ENCODE measurements at regions not wholly inside any gene's neighbourhood (a gene's known extent, or its start where the extent isn't known, plus 50 kb on each side); places are given as distances from the start of the nearest gene placed in this dataset.

- 78% methylated on average over 1 of the region's 1 CpG for WGBS (ENCODE audit: insufficient coverage)
- Histone ChIP-seq H3K4me2 (replicated peaks; ENCODE audit: extremely low read depth, low read length, poor library complexity, severe bottlenecking) (no peak overlapping the region), H3K4me3 (replicated peaks in 1 of 3; ENCODE audit: low read depth in 2 of 3, low read length in 3 of 3) (no peak overlapping the region), H3K27me3 (ENCODE audit: control insufficient read depth in 2 of 2, insufficient read depth in 2 of 2, low read length in 2 of 2) (no peaks in the 10 kb centered on the region), H4K20me1 (ENCODE audit: insufficient read depth, low read length) (no peaks in the 10 kb centered on the region), H3K9ac (ENCODE audit: insufficient read depth, low read length, poor library complexity, severe bottlenecking) (no peak overlapping the region), H3K27ac (ENCODE audit: low read depth in 1 of 2, low read length in 2 of 2) (no peak overlapping the region), H3K36me3 (replicated peaks in 1 of 2; ENCODE audit: control insufficient read depth in 1 of 2, insufficient read depth in 2 of 2, low read length in 2 of 2) (no peaks in the 10 kb centered on the region), H2AFZ (ENCODE audit: insufficient read depth, low read depth, low read length, poor library complexity, severe bottlenecking) (no peak overlapping the region), H3K4me1 (ENCODE audit: control insufficient read depth in 1 of 2, insufficient read depth in 2 of 2, low read length in 2 of 2) (no peaks in the 10 kb centered on the region), H3K9me3 (replicated peaks in 1 of 2; ENCODE audit: control insufficient read depth in 1 of 2, insufficient read depth in 1 of 2, low read length in 2 of 2) (peaks cover 18 to 25% of the 10 kb centered on the region in 2 donors), H3K79me2 (ENCODE audit: insufficient read depth, low read length) (no peaks in the 10 kb centered on the region)
- intact Hi-C loops (cut with micrococcal nuclease) = no loop called here
- Mint-ChIP-seq H3K4me1 (no peaks in the 10 kb centered on the region), H3K9me3 (peaks cover 3 to 14% (median 10%) of the 10 kb centered on the region in 7 donors), H3K36me3 (no peaks in the 10 kb centered on the region), H3K27ac (no peak overlapping the region), H3K4me3 (no peak overlapping the region), H3K27me3 (ENCODE audit: low read depth in 3 of 3) (no peaks in the 10 kb centered on the region)
- TF ChIP-seq CTCF (IDR thresholded peaks at IDR 0.05) = no peak
- no peak for DNase-seq
These were observed 98.0 kb upstream of the KIF2B start for GRCh38 chr17:53724726-53725125.

- no peaks in the 10 kb centered on the region for H3K27me3 ChIP-seq (ENCODE audit: control insufficient read depth in 2 of 2, insufficient read depth in 2 of 2, low read length in 2 of 2)
- 80% methylated on average over 1 of the region's 2 CpGs for WGBS (ENCODE audit: insufficient coverage)
- no peak overlapping the region for H3K4me3 ChIP-seq (replicated peaks in 1 of 3; ENCODE audit: low read depth in 2 of 3, low read length in 3 of 3)
- no peak overlapping the region for H2AFZ ChIP-seq (ENCODE audit: insufficient read depth, low read depth, low read length, poor library complexity, severe bottlenecking)
- Mint-ChIP-seq H3K27me3 (ENCODE audit: low read depth in 3 of 3) (no peaks in the 10 kb centered on the region), H3K36me3 (no peaks in the 10 kb centered on the region), H3K4me3 (no peak overlapping the region), H3K4me1 (no peaks in the 10 kb centered on the region), H3K9me3 (peaks cover 2 to 13% (median 4%) of the 10 kb centered on the region in 7 donors), H3K27ac (no peak overlapping the region)
- H3K9me3 ChIP-seq (replicated peaks in 1 of 2; ENCODE audit: control insufficient read depth in 1 of 2, insufficient read depth in 1 of 2, low read length in 2 of 2) = peaks cover 18 to 19% of the 10 kb centered on the region in 2 donors
- no peak overlapping the region for H3K27ac ChIP-seq (ENCODE audit: low read depth in 1 of 2, low read length in 2 of 2)
- H3K79me2 ChIP-seq (ENCODE audit: insufficient read depth, low read length) = no peaks in the 10 kb centered on the region
- no peaks in the 10 kb centered on the region for H3K36me3 ChIP-seq (replicated peaks in 1 of 2; ENCODE audit: control insufficient read depth in 1 of 2, insufficient read depth in 2 of 2, low read length in 2 of 2)
- no peak for DNase-seq
- intact Hi-C loops (cut with micrococcal nuclease) = no loop called here
- no peak for TF ChIP-seq CTCF (IDR thresholded peaks at IDR 0.05)
- no peak overlapping the region for H3K4me2 ChIP-seq (replicated peaks; ENCODE audit: extremely low read depth, low read length, poor library complexity, severe bottlenecking)
- H3K4me1 ChIP-seq (ENCODE audit: control insufficient read depth in 1 of 2, insufficient read depth in 2 of 2, low read length in 2 of 2) = no peaks in the 10 kb centered on the region
- H3K9ac ChIP-seq (ENCODE audit: insufficient read depth, low read length, poor library complexity, severe bottlenecking) = no peak overlapping the region
- no peaks in the 10 kb centered on the region for H4K20me1 ChIP-seq (ENCODE audit: insufficient read depth, low read length)
These were observed 100.3 kb upstream of the KIF2B start for GRCh38 chr17:53722407-53722806.
